Testis (tissue), 2 donors: ENCODE measurements at regions not wholly inside any gene's neighbourhood (a gene's known extent, or its start where the extent isn't known, plus 50 kb on each side); places are given as distances from the start of the nearest gene placed in this dataset.

Experiments used
- CTCF ChIP-seq, 3 experiments: fragments of 450-650 bp in 2 of 3; fragments of 200-600 bp in 1 of 3; sonication (generic) in 1 of 3; IDR thresholded peaks; one replicate each; pipeline ENCODE4 v1.5.1; 2016 to 2019; ENCODE audit warnings: antibody characterized with exemption in 3 of 3, mild to moderate bottlenecking in 2 of 3, moderate library complexity in 1 of 3
- POLR2A ChIP-seq: fragments of 450-650 bp; IDR thresholded peaks from one replicate; pipeline ENCODE4 v1.6.1; 2017; ENCODE audit warnings: antibody characterized with exemption, mild to moderate bottlenecking, moderate library complexity

- no peak for TF ChIP-seq CTCF (IDR thresholded peaks at IDR 0.05)
- no peak for TF ChIP-seq POLR2A
Observed at GRCh38 chr6:8172530-8172929, 70.2 kb upstream of the EEF1E1 start.
